B cell (primary cell): ENCODE measurements at regions not wholly inside any gene's neighbourhood (a gene's known extent, or its start where the extent isn't known, plus 50 kb on each side); places are given as distances from the start of the nearest gene placed in this dataset.

Experiments
- CTCF ChIP-seq: fragments of 200-600 bp; IDR thresholded peaks from one replicate; pipeline ENCODE4 v1.8.0; 2022; ENCODE audit warnings: antibody characterized with exemption, mild to moderate bottlenecking
- EZH2 ChIP-seq: IDR thresholded peaks from 2 replicates; pipeline ENCODE4 v1.6.1; 2012; ENCODE audit warnings: borderline replicate concordance, low read depth, mild to moderate bottlenecking, moderate library complexity, low read length; ENCODE audit not compliant: insufficient read depth, poor library complexity, severe bottlenecking

- TF ChIP-seq CTCF: no peak
- TF ChIP-seq EZH2: no peak
Observed at GRCh38 chr22:11626422-11626773, 3901.6 kb upstream of the OR11H1 start.
